ENCODE measurements at regions not wholly inside any gene's neighbourhood (a gene's known extent, or its start where the extent isn't known, plus 50 kb on each side); places are given as distances from the start of the nearest gene placed in this dataset.

GRCh38 chr6:121006024-121006423, 328.3 kb downstream of the TBC1D32 start:
- TF ChIP-seq CTCF (IDR thresholded peaks at IDR 0.05; ENCODE audit: low read depth, low read length) (no peak), EZH2phosphoT487 (IDR thresholded peaks at IDR 0.05; ENCODE audit: low read depth) (no peak)
